Activated CD4-positive, alpha-beta T cell treated with anti-CD3 and anti-CD28 coated beads, Interleukin-10, Interleukin-2, amounts not matched to agents 100 ng/mL and 50 ng/mL, durations not matched to agents 16 hours and 8 hours (primary cell): ENCODE measurements at regions not wholly inside any gene's neighbourhood (a gene's known extent, or its start where the extent isn't known, plus 50 kb on each side); places are given as distances from the start of the nearest gene placed in this dataset.
A peak's percentile ranks its signal among the peaks of the same experiment; 100 is the strongest.
"Not testable (repeated sequence)": the region's sequence is repeated elsewhere in the genome, so short reads cannot be mapped to it uniquely, and the experiment has no call there.

Experiments
- DNase-seq: peaks from one replicate; pipeline ENCODE4 v3.0.0-alpha.2; 2020

DNA sequence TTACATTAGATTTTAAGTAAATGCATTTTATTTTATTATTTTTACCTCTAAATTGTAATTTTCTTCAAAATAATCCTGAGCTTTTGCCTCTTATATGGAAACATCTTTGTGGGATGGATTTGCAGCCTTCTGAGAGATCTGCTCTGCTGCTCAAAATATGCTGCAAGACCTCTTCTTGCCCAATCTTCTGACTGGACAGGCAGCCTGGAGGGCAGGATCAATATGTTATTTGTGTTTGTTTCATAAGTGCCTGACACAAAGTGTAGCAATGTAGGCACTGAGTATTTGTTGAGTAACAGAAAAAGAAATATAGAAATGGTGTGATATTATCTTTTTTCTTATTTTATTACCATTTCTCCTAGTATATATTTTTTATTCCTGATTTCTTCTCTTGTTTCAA is 1106.9 kb downstream of the TMTC2 start:
- DNase-seq, result no peak

DNA sequence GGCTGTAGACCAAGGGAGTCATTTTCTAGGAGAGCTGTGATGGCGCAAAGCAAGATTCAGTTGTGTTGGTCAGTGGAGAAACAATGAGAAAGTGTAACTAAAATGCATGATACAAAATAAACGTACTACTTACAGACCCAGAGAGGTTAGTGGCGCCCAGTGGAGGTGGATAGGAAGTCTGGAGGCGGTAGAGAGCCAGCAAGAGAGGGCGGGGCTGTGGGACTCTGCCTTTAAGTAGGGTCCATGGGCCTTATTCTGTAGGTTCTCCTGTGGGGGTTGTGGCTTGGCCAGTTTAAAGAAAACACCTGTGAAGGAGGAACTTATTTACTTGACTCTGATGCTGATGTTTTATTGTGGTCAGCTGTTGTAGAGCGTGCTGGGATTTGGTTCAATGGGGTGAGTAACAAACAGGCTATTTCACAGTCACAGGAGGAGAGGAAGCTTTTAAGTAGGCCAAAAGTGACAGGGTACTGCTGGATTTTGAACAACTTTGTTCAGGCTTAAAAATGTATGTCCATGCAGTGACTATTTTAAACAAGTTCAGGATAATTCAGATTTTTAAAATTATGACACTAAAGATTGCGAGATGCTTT is 1097.7 kb downstream of the TMTC2 start:
- DNase-seq, result no peak

DNA sequence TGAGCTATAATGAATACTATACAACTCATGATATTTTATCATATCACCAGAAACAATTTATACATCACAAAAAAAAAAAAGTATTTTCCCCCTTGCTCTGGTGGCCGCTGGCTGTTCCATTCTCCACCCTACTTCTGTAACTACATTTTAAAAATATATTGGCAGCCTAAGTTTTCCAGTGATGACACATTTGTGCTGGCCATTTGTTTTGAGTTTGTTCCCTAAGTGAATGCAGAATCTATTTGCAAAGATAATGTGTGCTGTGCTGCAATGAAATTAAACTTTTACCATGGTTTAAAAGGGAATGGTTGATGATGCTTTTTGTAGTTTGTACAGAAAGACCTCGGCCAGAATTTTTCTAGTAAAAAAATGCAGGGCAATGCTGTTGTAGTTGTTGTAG is 1092.8 kb downstream of the TMTC2 start:
- no peak for DNase-seq

DNA sequence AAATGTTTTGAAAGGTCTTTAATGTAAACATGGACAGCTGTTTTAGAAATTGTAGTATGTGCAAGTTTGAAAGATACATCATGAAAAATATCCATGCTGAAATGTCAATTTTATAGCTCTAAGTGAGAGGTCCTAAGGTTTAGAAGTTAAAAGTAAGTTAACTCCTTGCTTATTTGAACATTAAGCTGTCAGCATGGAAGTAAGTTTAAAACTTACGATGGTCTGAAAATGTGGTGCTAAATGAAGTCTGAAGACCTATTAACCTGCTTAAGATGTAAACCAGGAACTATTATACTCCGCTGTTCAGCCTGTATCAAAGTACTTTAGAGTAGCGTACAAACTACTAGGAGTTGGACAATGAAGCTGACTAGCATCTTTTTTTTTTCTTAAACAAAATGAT is 1082.4 kb downstream of the TMTC2 start:
- no peak for DNase-seq

DNA sequence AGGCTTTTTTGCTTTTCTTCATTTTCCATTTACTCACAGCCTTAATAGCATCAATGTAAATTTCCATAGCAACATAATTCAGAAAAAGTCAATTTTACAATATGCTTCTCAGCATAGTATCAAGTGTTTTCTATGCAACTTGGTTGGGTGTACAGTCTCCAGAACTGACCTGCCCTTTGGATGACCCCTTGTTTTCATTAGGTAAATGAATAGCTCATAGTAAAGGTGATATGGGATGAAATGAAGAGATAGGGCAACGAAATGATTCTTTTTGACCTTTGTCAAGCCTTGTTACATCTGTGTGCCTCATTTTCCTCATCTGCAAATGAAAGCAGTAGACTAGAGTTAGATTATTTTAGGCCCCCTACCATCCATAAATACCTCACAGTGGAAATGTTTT is 1081.0 kb downstream of the TMTC2 start:
- DNase-seq, result no peak

DNA sequence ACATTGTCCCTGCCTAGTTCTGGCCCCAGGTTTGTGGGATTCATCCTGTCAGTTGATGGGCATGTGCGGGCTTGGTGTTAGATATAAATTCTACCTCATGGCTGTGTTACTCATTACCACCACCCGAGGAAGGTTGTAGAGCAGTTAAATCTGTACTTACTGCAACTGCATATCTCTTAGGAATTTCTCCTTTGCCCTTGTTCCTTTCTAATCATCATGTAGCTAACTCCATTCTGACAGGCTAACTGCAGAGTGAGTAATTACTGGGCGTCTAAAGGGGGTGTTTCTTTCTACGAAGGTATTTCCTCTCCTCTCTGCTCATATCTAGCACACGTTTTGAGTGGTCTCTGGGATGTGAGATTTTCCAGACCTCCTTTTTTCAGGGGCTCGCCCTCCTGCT is 1076.7 kb downstream of the TMTC2 start:
- no peak for DNase-seq

DNA sequence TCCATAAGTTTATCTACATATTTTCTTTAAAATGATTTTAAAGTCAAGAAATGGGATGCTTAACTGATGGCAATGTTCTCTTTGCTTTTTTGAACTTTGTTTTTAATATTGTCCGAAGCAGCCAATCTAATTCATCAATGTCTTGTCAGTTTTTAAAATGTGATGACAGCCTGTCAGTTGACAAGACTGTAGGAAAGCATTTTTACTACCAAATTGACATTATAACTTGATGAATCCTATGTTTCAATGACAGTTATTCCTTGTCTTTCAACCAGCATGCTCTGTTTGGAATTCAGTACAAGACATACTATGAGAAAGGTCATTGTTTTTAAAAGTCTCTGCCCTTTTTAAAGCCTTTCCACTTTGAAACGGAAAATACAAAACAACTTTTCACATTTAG is 1073.2 kb downstream of the TMTC2 start:
- DNase-seq, result no peak

DNA sequence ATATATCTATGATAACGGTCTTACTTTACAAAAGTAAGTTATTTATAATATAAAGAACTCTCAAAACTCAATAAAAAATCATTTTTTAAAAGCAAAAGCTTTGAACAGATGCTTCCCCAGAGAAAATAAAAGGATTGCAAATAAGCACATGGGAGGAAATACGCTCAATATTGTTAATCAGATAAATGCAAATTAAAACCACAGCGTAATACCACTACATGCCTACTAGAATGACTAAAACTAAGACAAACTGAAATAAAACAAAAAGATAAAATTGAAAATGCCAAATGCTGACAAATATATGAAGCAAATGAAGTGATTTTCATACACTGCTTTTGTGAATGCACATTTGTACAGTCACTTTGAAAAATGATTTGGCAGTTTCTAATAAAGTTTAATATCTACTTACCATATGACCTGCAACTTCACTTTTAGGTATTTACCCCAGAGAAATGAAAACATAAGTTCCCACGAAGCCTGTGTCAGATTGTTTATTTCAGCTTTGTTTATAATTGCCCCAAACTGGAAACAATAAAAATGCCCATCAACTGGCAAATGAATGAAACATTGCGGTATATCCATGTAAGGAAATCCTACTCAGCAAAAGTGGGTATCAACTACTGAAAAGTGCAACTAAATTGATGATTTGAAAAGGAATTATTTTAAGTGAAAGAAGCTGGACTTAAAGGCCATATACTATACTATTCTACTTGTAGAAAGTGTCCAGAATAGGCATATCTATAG is 1072.4 kb downstream of the TMTC2 start:
- DNase-seq, result no peak

DNA sequence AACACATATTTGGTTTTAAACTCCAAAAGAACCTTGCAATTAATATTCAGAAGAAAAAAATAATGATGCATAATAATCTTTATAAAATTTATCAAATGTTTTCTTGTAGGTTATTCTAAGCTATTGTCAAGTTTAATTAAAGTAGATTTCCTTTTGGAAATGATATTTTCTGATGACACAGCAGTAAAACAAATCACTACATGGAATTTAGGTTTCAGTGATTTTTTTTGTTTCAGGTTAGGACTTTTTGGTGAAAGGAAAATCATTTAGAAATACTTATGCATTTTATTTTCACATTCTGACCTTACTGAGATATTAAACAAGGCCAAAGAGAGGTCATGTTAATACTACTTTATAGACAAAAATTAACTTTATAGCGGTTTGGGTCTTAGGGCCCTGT is 1067.2 kb downstream of the TMTC2 start:
- no peak for DNase-seq

DNA sequence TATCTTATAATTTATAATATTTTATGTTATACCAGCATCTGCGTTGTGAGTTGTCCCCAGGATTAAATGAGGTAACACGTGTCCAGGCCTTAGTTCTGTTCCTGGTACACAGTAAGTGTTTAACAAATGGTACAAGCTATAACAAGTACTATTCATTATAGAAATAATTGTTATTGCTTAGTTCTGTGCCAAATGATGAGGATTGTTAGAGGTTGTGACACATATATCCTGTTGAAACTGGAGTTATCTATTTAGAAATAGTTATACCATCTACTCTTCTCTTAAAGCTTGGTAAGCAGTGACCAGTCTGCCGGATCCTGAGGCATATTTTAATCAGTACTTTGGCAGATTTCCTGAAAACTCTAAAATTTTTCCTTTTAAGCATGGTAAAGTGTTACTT is 1066.5 kb downstream of the TMTC2 start:
- DNase-seq, result no peak

DNA sequence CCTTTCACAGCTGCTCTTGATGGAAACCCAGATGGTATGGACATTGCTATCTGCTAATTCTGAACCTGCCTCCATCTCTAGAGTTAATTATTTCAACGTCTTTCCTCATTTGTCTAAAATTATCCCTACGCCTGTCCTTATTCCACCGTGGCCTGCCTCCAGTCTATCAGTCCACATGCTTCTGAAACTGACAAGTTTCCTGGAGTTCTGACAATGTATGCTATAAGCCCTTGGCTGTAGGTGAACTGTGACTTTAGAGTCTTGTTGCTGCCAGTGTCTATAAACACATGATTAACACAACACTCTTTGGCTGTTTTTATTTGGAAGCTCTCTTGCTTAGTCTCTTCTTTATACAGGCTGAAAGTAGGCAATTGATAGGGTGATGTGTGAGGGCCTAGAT is 1052.9 kb downstream of the TMTC2 start:
- DNase-seq, result no peak

DNA sequence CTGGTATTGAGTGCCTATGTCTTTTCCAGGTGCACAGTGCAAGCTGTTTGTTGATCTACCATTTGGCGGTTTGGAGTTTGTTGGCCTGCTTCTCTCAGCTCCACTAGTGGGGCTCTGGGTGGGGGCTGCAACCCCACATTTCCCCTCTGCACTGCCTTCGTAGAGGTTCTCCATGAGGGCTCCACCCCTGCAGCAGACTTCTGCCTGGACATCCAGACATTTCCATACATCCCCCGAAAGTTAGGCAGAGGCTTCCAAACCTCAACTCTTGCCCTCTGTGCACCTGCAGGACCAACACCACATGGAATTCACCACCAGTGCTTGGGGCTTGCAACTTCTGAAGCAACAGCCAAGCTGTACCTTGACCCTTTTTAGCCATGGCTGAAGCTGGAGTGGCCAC is 1024.1 kb downstream of the TMTC2 start:
- DNase-seq, result no peak

DNA sequence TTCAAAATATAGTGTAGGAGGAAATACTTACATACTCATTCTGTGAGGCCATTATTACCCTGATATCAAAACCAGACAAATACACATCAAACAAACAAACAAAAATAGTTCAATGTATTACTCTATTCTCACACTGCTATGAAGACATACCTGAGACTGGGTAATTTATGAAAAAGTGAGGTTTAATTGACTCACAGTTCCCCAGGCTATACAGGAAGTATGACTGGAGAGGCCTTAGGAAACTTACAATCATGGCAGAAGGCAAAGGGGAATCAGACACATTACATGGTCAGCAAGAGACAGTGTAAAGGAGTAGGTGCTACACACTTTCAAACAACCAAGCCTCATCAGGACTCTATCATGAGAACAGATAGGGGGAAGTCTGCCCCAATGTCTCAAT is 1023.2 kb downstream of the TMTC2 start:
- no peak for DNase-seq

DNA sequence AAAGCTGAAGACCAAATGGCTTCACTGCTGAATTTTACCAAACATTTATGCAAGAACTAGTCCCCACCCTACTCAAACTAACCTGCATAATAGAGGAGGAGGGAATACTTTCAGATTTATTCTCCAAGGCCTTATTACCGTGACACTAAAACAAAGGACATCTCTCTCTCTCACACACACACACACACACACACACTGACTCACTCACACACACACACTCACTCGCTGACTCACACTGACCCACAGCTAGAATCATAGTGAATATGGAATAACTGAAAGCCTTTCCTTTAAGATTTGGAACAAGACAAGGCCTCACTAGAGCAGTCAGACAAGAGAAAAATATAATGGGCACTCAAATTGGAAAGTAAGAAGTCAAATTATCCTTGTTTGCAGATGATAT is 1014.1 kb downstream of the TMTC2 start:
- DNase-seq, result no peak

DNA sequence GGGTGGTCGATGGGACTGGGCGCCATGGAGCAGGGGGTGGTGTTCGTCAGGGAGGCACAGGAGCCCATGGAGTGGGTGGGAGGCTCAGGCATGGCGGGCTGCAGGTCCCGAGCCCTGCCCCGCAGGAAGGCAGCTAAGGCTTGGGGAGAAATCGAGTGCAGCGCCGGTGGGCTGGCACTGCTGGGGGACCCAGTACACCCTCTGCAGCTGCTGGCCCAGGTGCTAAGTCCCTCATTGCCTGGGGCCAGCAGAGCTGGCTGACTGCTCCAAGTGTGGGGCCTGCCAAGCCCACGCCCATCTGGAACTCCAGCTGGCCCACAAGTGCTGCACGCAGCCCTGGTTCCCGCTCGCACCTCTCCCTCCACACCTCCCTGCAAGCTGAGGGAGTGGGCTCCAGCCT is 1009.6 kb downstream of the TMTC2 start:
- not testable (repeated sequence) for DNase-seq

DNA sequence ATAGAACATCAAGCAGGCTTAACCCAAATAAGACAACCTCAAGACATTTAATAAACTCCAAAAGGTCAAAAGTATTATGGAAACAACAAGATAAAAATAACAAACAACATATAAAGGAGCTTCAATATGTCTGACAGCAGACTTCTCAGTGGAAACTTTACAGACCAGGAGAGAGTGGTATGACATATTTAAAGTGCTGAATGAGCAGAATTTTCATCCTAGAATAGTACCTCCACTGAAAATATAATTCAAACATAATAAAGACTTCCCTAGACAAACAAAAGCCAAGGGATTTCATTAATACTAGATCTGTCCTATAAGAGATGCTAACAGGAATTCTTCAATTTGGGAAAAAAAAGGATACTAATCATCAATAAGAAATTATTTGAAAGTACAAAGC is 1005.0 kb downstream of the TMTC2 start:
- no peak for DNase-seq

DNA sequence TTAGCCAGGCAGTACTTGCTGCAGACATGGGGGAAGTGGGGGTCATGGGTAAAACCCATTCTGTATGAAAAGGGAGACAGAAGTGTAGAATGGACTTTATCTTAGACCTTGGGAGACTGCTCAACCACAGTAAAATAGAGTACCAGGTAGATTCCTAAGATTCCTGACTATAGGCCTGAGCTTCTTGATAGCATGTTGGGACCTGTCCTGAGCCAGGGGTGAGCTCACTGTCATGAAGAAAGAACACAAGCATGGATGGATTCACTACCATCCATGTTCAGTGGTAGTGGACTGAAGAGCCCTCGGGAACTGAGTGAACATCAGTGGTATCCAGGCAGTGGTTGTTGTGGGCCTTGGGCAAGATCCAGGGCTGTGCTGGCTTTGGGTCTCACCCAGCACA is 1003.8 kb downstream of the TMTC2 start:
- DNase-seq, result no peak

DNA sequence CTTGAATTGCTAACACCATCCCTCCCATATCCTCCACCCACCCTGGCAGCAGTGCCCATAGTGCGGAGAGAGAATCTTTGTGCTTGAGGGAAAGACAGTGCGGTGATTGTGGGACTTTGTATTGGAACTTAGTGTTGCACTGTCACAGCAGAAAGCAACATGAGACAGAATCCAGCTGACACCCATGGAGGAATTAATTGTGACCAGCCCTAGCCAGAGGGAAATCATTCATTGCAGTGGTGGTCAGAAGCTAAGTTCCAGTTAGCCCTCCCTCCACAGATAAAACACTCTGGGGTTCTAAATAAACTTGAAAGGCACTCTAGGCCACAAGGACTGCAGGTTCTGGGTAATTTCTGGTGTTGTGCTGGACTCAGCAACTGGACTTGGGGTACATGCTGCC is 1002.6 kb downstream of the TMTC2 start:
- no peak for DNase-seq

DNA sequence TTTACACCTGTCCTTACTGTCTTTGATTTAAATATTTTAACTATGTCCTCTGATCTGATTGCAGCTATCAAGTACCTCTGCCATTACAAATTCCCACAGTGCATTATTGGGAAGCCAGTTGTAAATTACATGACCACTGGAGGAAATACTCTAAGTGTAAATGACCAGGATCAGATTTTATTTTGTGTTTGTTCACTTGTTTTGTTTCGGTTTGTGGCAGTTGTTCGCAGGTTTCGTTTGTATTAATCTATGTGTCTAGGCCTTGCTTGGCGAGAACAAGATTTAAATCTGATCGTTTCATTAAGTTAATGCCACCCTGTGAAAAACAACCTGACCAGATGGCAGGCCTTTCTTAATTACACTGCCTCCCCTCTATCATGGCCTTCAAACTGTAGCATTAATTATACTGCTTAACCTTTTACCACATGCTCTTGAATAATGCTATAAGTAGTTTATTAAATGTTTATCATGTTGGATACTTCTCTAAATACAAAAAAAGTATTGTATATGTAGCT is 990.1 kb downstream of the TMTC2 start:
- no peak for DNase-seq

DNA sequence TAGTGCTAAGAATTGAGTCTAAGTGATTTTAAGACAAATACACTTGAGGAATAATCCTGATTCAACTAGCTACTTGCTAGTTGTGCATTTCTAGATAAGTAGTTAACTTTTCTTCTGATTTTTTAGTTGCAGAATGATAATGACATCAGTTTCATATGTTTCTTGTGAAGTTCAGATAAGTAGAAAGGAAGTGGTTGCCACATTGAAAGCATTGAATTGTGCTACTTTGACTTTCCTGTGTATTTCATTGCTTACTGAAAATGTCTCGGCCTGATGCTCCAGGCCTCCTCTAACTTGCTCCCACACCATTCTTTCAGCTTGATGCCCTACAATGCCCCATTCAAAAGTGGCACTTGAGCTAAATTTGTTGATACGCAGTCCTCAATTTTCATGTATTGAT is 980.0 kb downstream of the TMTC2 start:
- DNase-seq, result peak; percentile 6

DNA sequence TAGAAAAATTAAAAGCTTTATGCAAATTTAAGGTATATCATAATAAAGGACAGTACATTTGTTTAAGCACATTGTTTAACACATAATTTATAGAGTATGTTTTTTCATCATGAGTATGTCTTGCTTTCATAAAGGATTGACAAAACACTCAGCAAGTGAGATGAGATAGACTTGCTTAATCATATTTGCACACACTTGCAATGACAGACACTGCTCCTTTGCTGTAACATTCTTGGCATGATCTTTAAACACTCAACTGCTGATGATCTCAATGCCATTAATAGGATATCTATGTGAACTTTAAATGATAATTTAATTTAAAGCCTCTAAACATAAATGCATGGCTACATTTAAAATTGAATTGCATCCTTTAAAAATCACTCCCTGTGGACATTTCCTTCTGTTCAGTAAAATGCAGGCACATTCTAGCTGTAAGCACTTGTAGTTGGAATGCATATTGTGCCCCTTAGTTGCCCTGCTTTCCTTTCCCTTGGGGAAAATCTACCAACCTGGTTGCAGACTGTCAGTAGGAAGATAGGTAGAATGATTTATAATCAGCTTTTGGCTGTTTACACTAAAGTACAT is 979.0 kb downstream of the TMTC2 start:
- DNase-seq, result no peak

DNA sequence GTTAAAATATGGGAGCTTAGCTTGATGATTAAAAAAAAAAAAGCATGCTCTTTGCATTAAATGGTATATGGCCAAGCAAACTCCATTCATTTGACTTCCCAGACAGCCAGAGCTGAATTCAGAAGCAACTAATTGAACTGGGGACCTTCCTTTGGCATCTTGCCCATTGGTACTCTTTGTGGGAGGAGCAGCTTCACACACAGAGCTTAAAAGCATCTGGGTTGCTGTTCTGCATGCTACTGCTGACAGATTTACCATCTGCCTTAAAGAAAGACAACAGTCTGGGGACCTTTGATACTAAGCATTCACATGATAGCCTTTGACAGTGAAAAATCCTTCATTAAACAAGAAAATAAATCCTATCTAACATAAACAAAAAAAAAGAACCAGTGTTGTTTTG is 977.9 kb downstream of the TMTC2 start:
- DNase-seq, result no peak

DNA sequence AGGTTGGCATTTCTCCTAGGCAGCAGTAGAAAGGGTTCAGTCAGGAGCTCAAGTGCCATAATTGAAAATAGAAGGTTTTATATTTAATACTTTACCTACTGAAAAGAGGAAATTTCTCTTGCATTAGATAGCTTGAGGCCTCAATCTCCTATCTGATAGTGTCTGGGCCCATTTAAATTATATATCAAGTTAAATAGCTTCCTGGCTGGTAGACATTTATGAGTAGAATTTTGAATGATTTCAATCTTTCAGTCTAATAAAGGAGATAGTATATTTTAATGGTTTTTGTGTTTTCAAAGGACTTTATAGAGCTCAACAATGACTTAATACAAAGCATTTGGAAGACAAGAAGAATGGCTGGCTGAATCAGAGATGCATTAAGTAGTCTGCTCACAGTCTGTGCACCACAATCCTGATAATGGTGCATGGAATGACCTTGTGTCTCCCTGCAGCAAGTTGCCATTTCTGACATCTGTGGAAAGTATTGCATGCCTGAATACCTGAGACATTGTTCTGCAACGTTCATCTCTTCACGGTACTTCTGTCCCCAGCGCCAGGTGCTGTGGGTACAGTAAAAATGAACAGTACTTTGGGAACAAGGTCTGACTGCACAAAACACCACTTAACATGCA is 974.1 kb downstream of the TMTC2 start:
- no peak for DNase-seq

DNA sequence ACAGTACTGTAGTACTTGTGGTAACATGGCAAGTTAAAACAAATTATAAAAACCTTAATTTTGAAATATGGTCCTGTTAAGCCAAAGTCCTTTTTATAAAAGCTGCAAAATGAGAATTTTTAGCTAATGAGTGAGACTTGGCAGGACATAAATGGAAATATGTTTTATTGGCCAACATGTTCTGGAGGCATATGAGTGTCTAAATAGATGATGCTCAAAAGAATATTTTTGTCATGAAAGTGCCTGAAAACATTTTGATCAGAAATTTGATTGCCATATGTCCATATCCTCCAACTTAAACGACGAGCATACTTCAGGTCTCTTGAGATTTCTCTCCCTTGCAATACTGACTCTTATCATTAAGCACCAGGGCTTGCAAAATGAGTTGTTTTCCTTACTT is 972.6 kb downstream of the TMTC2 start:
- DNase-seq, result no peak
